Uterus (tissue), 3 donors: ENCODE measurements at regions not wholly inside any gene's neighbourhood (a gene's known extent, or its start where the extent isn't known, plus 50 kb on each side); places are given as distances from the start of the nearest gene placed in this dataset.

Experiments
- DNase-seq, 2 donors: peaks; one replicate each; pipeline ENCODE4 v3.0.0-alpha.2; 2019 to 2020
- H3K27ac ChIP-seq, 2 donors: fragments of 200-600 bp; sonication (generic); 1 replicate in 1 of 2; 2 replicates in 1 of 2; pipeline ENCODE4 v1.5.1; 2016 to 2018
- H3K27me3 ChIP-seq, 2 donors: fragments of 200-600 bp; sonication (generic); one replicate each; pipeline ENCODE4 v1.5.1; 2018 to 2019; ENCODE audit warnings: control low read depth in 1 of 2
- H3K36me3 ChIP-seq, 2 donors: fragments of 200-600 bp; sonication (generic); one replicate each; pipeline ENCODE4 v1.5.1; 2019; ENCODE audit warnings: control low read depth in 1 of 2
- H3K4me1 ChIP-seq, 2 donors: fragments of 200-600 bp; sonication (generic); one replicate each; pipeline ENCODE4 v1.5.1; 2018 to 2019; ENCODE audit warnings: control low read depth in 1 of 2
- H3K4me3 ChIP-seq, 2 donors: fragments of 200-600 bp; sonication (generic); 1 replicate in 1 of 2; 2 replicates in 1 of 2; pipeline ENCODE4 v1.5.1; 2018 to 2019; ENCODE audit warnings: mild to moderate bottlenecking in 1 of 2
- H3K9me3 ChIP-seq, 2 donors: fragments of 200-600 bp; sonication (generic); one replicate each; pipeline ENCODE4 v1.5.1; 2019; ENCODE audit warnings: control low read depth in 1 of 2
- CTCF ChIP-seq, 4 experiments: fragments of 200-600 bp in 2 of 4; fragments of 450-650 bp in 2 of 4; sonication (generic) in 2 of 4; IDR thresholded peaks; one replicate each; pipeline ENCODE4 v1.5.1; 2016 to 2019; ENCODE audit warnings: antibody characterized with exemption in 4 of 4, mild to moderate bottlenecking in 2 of 4, moderate library complexity in 1 of 4
- POLR2A ChIP-seq, 2 donors: fragments of 450-650 bp; IDR thresholded peaks; one replicate each; pipeline ENCODE4 v1.6.1; 2016; ENCODE audit warnings: antibody characterized with exemption in 2 of 2, mild to moderate bottlenecking in 1 of 2, moderate library complexity in 1 of 2
- intact Hi-C: fragments of 100-400 bp; cut with DNase I; formaldehyde crosslinking; loops from one replicate; pipeline ENCODE4 v1.15.1; 2023; ENCODE audit warnings: low total_unique reads
- donor health status: DM: yes; HTN: yes; CAD: no.

DNA sequence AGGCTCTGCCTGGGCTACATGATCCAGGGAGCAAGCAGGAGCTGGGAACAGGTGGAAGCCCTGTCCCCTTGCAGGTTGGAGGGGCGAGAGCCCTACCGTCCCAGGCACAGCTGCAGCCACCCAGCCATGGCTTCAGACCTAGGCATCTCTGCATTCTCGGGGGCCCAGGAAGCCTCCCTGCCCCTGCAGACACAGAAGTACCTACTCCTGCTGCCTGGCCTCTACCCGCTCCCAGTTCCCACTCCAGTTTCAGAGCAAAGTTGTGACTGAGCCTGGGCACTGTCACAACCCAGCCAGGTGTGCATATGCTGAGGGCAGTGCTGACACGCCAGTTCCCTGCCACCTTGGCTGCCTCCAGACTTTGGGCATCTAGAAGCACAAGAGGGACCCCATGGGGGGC, 645.9 kb downstream of the HTR1B start:
- H3K36me3 ChIP-seq: no peaks in the 10 kb centered on the region
- no peak for TF ChIP-seq POLR2A (IDR thresholded peaks at IDR 0.05)
- no peak overlapping the region for H3K4me3 ChIP-seq
- H3K4me1 ChIP-seq: no peaks in the 10 kb centered on the region
- intact Hi-C loops: no loop called here
- no peaks in the 10 kb centered on the region for H3K9me3 ChIP-seq
- no peak for DNase-seq
- no peaks in the 10 kb centered on the region for H3K27me3 ChIP-seq
- no peak overlapping the region for H3K27ac ChIP-seq

DNA sequence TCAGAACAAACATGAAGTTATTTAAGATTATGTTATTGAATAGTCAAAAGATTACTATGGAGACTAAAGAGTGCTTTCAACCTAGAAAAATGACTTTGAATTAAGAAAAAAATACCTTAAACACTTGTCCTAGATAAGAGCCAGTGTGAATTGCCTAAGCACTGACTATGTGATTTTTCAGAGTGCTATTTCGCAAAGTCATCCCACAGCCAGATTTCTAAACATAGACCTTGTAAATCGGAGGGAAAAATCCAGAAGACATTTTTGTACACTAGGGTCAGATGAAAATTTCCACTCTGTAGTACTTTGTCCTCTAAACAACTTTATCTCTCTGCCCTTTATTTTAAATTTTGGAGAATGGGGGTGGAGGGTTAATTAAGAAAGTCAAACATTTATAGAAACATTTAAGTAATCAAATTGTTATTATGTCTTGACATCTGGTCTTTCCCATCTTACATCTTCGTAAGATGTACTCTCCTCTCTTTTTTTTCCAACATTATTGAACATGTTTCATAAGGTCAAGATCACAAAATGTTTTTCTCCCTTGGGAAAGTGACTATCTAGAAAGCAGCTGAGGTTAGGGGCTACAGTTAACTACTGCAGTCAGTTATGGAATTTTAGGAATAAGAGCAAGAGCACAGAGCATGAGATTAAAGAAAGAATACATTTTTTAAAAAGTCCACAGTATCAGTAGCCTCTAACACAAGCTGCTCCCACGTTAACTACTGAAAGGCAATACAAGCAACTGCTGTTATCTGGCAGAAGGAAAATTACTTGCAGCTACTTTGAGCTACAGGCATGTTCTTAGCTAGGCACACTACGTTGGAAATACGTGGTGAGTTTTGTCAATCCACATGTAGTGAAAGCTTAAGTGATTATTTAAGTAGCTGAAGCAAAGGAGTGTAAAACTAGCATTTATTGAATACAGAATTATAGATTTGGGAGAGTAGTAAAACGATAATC, 648.5 kb downstream of the HTR1B start:
- H3K36me3 ChIP-seq: no peaks in the 10 kb centered on the region
- H3K4me1 ChIP-seq: no peaks in the 10 kb centered on the region
- TF ChIP-seq CTCF (IDR thresholded peaks at IDR 0.05) (no peak), POLR2A (IDR thresholded peaks at IDR 0.05) (no peak)
- H3K27me3 ChIP-seq: no peaks in the 10 kb centered on the region
- H3K27ac ChIP-seq: no peak overlapping the region
- intact Hi-C loops: no loop called here
- no peak for DNase-seq
- H3K4me3 ChIP-seq: no peak overlapping the region
- no peaks in the 10 kb centered on the region for H3K9me3 ChIP-seq

- TF ChIP-seq POLR2A (IDR thresholded peaks at IDR 0.05): no peak
- no peak for TF ChIP-seq CTCF (IDR thresholded peaks at IDR 0.05)
- intact Hi-C loops: no loop called here
- Histone ChIP-seq H3K4me1 (no peaks in the 10 kb centered on the region), H3K4me3 (no peak overlapping the region), H3K36me3 (no peaks in the 10 kb centered on the region), H3K27me3 (no peaks in the 10 kb centered on the region), H3K27ac (no peak overlapping the region), H3K9me3 (no peaks in the 10 kb centered on the region)
- no peak for DNase-seq
Measured at GRCh38 chr6:76810286-76810685, 653.0 kb downstream of the HTR1B start.

- TF ChIP-seq CTCF (IDR thresholded peaks at IDR 0.05) (no peak), POLR2A (IDR thresholded peaks at IDR 0.05) (no peak)
- no peaks in the 10 kb centered on the region for H3K27me3 ChIP-seq
- H3K36me3 ChIP-seq: no peaks in the 10 kb centered on the region
- intact Hi-C loops: no loop called here
- no peak for DNase-seq
- H3K4me3 ChIP-seq: no peak overlapping the region
- H3K9me3 ChIP-seq: no peaks in the 10 kb centered on the region
- H3K27ac ChIP-seq: no peak overlapping the region
- H3K4me1 ChIP-seq: no peaks in the 10 kb centered on the region
Measured at GRCh38 chr6:76803038-76803580, 660.2 kb downstream of the HTR1B start.

GRCh38 chr6:76792394-76792793, 670.9 kb downstream of the HTR1B start:
- intact Hi-C loops: no loop called here
- TF ChIP-seq CTCF (IDR thresholded peaks at IDR 0.05): no peak
- DNase-seq: no peak
- Histone ChIP-seq H3K27ac (no peak overlapping the region), H3K4me1 (no peaks in the 10 kb centered on the region), H3K27me3 (no peaks in the 10 kb centered on the region), H3K36me3 (no peaks in the 10 kb centered on the region), H3K4me3 (no peak overlapping the region), H3K9me3 (no peaks in the 10 kb centered on the region)
